Mesendoderm (in vitro differentiated cells): ENCODE measurements at regions not wholly inside any gene's neighbourhood (a gene's known extent, or its start where the extent isn't known, plus 50 kb on each side); places are given as distances from the start of the nearest gene placed in this dataset.
"Not testable (repeated sequence)": the region's sequence is repeated elsewhere in the genome, so short reads cannot be mapped to it uniquely, and the experiment has no call there.

Experiments used
- DNase-seq: peaks from one replicate; pipeline ENCODE4 v3.0.0; 2013
- H2AK5ac ChIP-seq: 2 replicates; pipeline ENCODE4 v1.6.1; 2013; ENCODE audit warnings: low read length, inconsistent platforms
- H2BK120ac ChIP-seq: 2 replicates; pipeline ENCODE4 v1.6.1; 2013; ENCODE audit warnings: low read depth, mild to moderate bottlenecking, low read length, moderate library complexity, mixed read lengths
- H2BK15ac ChIP-seq: replicated peaks from 2 replicates; pipeline ENCODE4 v1.6.1; 2013; ENCODE audit warnings: low read depth, mild to moderate bottlenecking, moderate library complexity
- H2BK5ac ChIP-seq: 2 replicates; pipeline ENCODE4 v1.6.1; 2013; ENCODE audit warnings: low read length, inconsistent platforms
- H3K18ac ChIP-seq: 2 replicates; pipeline ENCODE4 v1.6.1; 2013; ENCODE audit warnings: mild to moderate bottlenecking, low read length, mixed read lengths
- H3K23ac ChIP-seq: one replicate; pipeline ENCODE4 v1.6.1; 2013; ENCODE audit warnings: low read length
- H3K27ac ChIP-seq: 2 replicates; pipeline ENCODE4 v1.5.1; 2013; ENCODE audit warnings: low read depth, mild to moderate bottlenecking, inconsistent platforms, low read length, moderate library complexity
- H3K27me3 ChIP-seq: 2 replicates; pipeline ENCODE4 v1.6.1; 2013; ENCODE audit warnings: low read length, control low read depth, mild to moderate bottlenecking, inconsistent platforms; ENCODE audit not compliant: insufficient read depth, poor library complexity
- H3K36me3 ChIP-seq: 2 replicates; pipeline ENCODE4 v1.6.1; 2013; ENCODE audit warnings: low read length, inconsistent platforms; ENCODE audit not compliant: control insufficient read depth, insufficient read depth
- H3K4ac ChIP-seq: one replicate; pipeline ENCODE4 v1.6.1; 2013; ENCODE audit warnings: low read depth, mild to moderate bottlenecking, low read length, moderate library complexity
- H3K4me1 ChIP-seq: 2 replicates; pipeline ENCODE4 v1.6.1; 2013; ENCODE audit warnings: low read depth, low read length, inconsistent platforms; ENCODE audit not compliant: control insufficient read depth
- H3K4me2 ChIP-seq: 2 replicates; pipeline ENCODE4 v1.6.1; 2013; ENCODE audit warnings: low read length
- H3K4me3 ChIP-seq: 2 replicates; pipeline ENCODE4 v1.5.1; 2013; ENCODE audit warnings: mild to moderate bottlenecking, low read length
- H3K56ac ChIP-seq: one replicate; pipeline ENCODE4 v1.6.1; 2013; ENCODE audit warnings: low read length
- H3K79me1 ChIP-seq: 2 replicates; pipeline ENCODE4 v1.6.1; 2013; ENCODE audit warnings: low read length, inconsistent platforms
- H3K79me2 ChIP-seq: 2 replicates; pipeline ENCODE4 v1.6.1; 2013; ENCODE audit warnings: mild to moderate bottlenecking, low read length; ENCODE audit not compliant: control insufficient read depth, insufficient read depth
- H3K9ac ChIP-seq: 2 replicates; pipeline ENCODE4 v1.6.1; 2013; ENCODE audit warnings: low read length, inconsistent platforms
- H4K5ac ChIP-seq: one replicate; pipeline ENCODE4 v1.6.1; 2013; ENCODE audit warnings: low read length
- H4K8ac ChIP-seq: one replicate; pipeline ENCODE4 v1.6.1; 2013; ENCODE audit warnings: low read depth, mild to moderate bottlenecking, control low read depth, low read length, moderate library complexity
- WGBS: extraction: QIAGEN DNeasy Blood & Tissue Kit; methylation state at CpG from one replicate; pipeline ENCODE4 v1.1.7; 2013; ENCODE audit warnings: low lambda C conversion rate, missing lambda C conversion rate; ENCODE audit not compliant: insufficient coverage; ENCODE audit errors: extremely low coverage; 5-methylcytosine and 5-hydroxymethylcytosine counted together

- Histone ChIP-seq H2BK120ac (no peak overlapping the region), H3K18ac (no peak overlapping the region), H3K4me3 (no peak overlapping the region), H2AK5ac (no peak overlapping the region), H2BK5ac (no peak overlapping the region), H3K36me3 (no peaks in the 10 kb centered on the region), H3K56ac (no peak overlapping the region), H3K79me1 (no peaks in the 10 kb centered on the region), H3K23ac (no peak overlapping the region), H3K9ac (no peak overlapping the region), H4K5ac (no peak overlapping the region), H3K27me3 (no peaks in the 10 kb centered on the region), H3K27ac (no peak overlapping the region), H3K4me1 (no peaks in the 10 kb centered on the region), H2BK15ac (no peak overlapping the region), H3K4ac (no peak overlapping the region), H3K79me2 (no peaks in the 10 kb centered on the region), H3K4me2 (no peak overlapping the region), H4K8ac (no peak overlapping the region)
- no CpG with 5 or more reads among the region's 1 CpG for WGBS
- DNase-seq: no peak
Observed at GRCh38 chr1:80540596-80540995, 1260.1 kb upstream of the ADGRL2 start.

- H3K36me3 ChIP-seq: no peaks in the 10 kb centered on the region
- no peaks in the 10 kb centered on the region for H3K27me3 ChIP-seq
- H4K5ac ChIP-seq: no peak overlapping the region
- H3K4me1 ChIP-seq: no peaks in the 10 kb centered on the region
- no CpG with 5 or more reads among the region's 1 CpG for WGBS
- no peak overlapping the region for H3K18ac ChIP-seq
- no peak overlapping the region for H3K4me3 ChIP-seq
- no peak overlapping the region for H3K56ac ChIP-seq
- no peaks in the 10 kb centered on the region for H3K79me2 ChIP-seq
- H3K27ac ChIP-seq: no peak overlapping the region
- H3K79me1 ChIP-seq: no peaks in the 10 kb centered on the region
- no peak overlapping the region for H3K4ac ChIP-seq
- no peak overlapping the region for H3K4me2 ChIP-seq
- no peak overlapping the region for H3K23ac ChIP-seq
- no peak overlapping the region for H3K9ac ChIP-seq
- no peak overlapping the region for H4K8ac ChIP-seq
- no peak overlapping the region for H2BK5ac ChIP-seq
- H2BK120ac ChIP-seq: no peak overlapping the region
- no peak overlapping the region for H2BK15ac ChIP-seq
- DNase-seq: no peak
- no peak overlapping the region for H2AK5ac ChIP-seq
Observed at GRCh38 chr1:80540149-80540548, 1260.6 kb upstream of the ADGRL2 start.

GRCh38 chr1:80539298-80539697 is 1261.4 kb upstream of the ADGRL2 start:
- not testable (repeated sequence) for H3K4me2 ChIP-seq, H3K27me3 ChIP-seq, H3K27ac ChIP-seq, H3K23ac ChIP-seq, H2BK5ac ChIP-seq, H3K4ac ChIP-seq, H3K79me1 ChIP-seq, H3K79me2 ChIP-seq, H3K4me3 ChIP-seq, H3K4me1 ChIP-seq, H3K56ac ChIP-seq, H3K18ac ChIP-seq, H2BK120ac ChIP-seq, H3K36me3 ChIP-seq, H3K9ac ChIP-seq, H2AK5ac ChIP-seq, H2BK15ac ChIP-seq, H4K5ac ChIP-seq, H4K8ac ChIP-seq, DNase-seq
- WGBS: no CpG with 5 or more reads among the region's 8 CpGs

GRCh38 chr1:80536461-80536860 is 1264.3 kb upstream of the ADGRL2 start:
- Histone ChIP-seq H3K4me1 (no peaks in the 10 kb centered on the region), H3K4me3 (no peak overlapping the region)
- WGBS: no CpG with 5 or more reads among the region's 4 CpGs

GRCh38 chr1:80535466-80535865 is 1265.3 kb upstream of the ADGRL2 start:
- Histone ChIP-seq H3K18ac (no peak overlapping the region), H3K4me2 (no peak overlapping the region), H2BK15ac (no peak overlapping the region), H3K4me1 (no peaks in the 10 kb centered on the region), H3K36me3 (no peaks in the 10 kb centered on the region), H3K27me3 (no peaks in the 10 kb centered on the region), H3K79me1 (no peaks in the 10 kb centered on the region), H3K56ac (no peak overlapping the region), H3K23ac (no peak overlapping the region), H3K4ac (no peak overlapping the region), H3K4me3 (no peak overlapping the region), H2AK5ac (no peak overlapping the region), H3K9ac (no peak overlapping the region), H4K5ac (no peak overlapping the region), H2BK5ac (no peak overlapping the region), H3K27ac (no peak overlapping the region), H3K79me2 (no peaks in the 10 kb centered on the region), H4K8ac (no peak overlapping the region), H2BK120ac (no peak overlapping the region)
- DNase-seq: no peak
- WGBS: no CpG with 5 or more reads among the region's 2 CpGs

More at GRCh38 chr1:80536461-80536860, 1264.3 kb upstream of the ADGRL2 start:
- Histone ChIP-seq H3K36me3 (no peaks in the 10 kb centered on the region), H2BK15ac (no peak overlapping the region), H2BK120ac (no peak overlapping the region), H3K9ac (no peak overlapping the region), H3K56ac (no peak overlapping the region), H3K27me3 (no peaks in the 10 kb centered on the region), H4K5ac (no peak overlapping the region), H3K4ac (no peak overlapping the region), H2AK5ac (no peak overlapping the region), H3K79me1 (no peaks in the 10 kb centered on the region), H3K79me2 (no peaks in the 10 kb centered on the region), H2BK5ac (no peak overlapping the region), H3K4me2 (no peak overlapping the region), H4K8ac (no peak overlapping the region), H3K27ac (no peak overlapping the region), H3K18ac (no peak overlapping the region), H3K23ac (no peak overlapping the region)
- no peak for DNase-seq

- no peaks in the 10 kb centered on the region for H3K4me1 ChIP-seq
- no peak overlapping the region for H2BK120ac ChIP-seq
- H3K4me2 ChIP-seq: no peak overlapping the region
- no peak overlapping the region for H2AK5ac ChIP-seq
- H3K27ac ChIP-seq: no peak overlapping the region
- WGBS: no CpG with 5 or more reads among the region's 2 CpGs
- no peaks in the 10 kb centered on the region for H3K27me3 ChIP-seq
- no peak overlapping the region for H3K23ac ChIP-seq
- no peak overlapping the region for H3K18ac ChIP-seq
- no peak for DNase-seq
- H4K8ac ChIP-seq: no peak overlapping the region
- no peak overlapping the region for H4K5ac ChIP-seq
- H3K9ac ChIP-seq: no peak overlapping the region
- no peak overlapping the region for H3K56ac ChIP-seq
- no peak overlapping the region for H3K4ac ChIP-seq
- H3K36me3 ChIP-seq: no peaks in the 10 kb centered on the region
- no peaks in the 10 kb centered on the region for H3K79me1 ChIP-seq
- no peak overlapping the region for H2BK15ac ChIP-seq
- H3K79me2 ChIP-seq: no peaks in the 10 kb centered on the region
- no peak overlapping the region for H3K4me3 ChIP-seq
- no peak overlapping the region for H2BK5ac ChIP-seq
Observed at GRCh38 chr1:80534606-80535360, 1266.0 kb upstream of the ADGRL2 start.
